Uterus (tissue), 2 donors: ENCODE measurements at regions not wholly inside any gene's neighbourhood (a gene's known extent, or its start where the extent isn't known, plus 50 kb on each side); places are given as distances from the start of the nearest gene placed in this dataset.

Experiments used
- CTCF ChIP-seq, 4 experiments: fragments of 200-600 bp in 2 of 4; fragments of 450-650 bp in 2 of 4; sonication (generic) in 2 of 4; IDR thresholded peaks; one replicate each; pipeline ENCODE4 v1.5.1; 2016 to 2019; ENCODE audit warnings: antibody characterized with exemption in 4 of 4, mild to moderate bottlenecking in 2 of 4, moderate library complexity in 1 of 4
- POLR2A ChIP-seq, 2 donors: fragments of 450-650 bp; IDR thresholded peaks; one replicate each; pipeline ENCODE4 v1.6.1; 2016; ENCODE audit warnings: antibody characterized with exemption in 2 of 2, mild to moderate bottlenecking in 1 of 2, moderate library complexity in 1 of 2

DNA sequence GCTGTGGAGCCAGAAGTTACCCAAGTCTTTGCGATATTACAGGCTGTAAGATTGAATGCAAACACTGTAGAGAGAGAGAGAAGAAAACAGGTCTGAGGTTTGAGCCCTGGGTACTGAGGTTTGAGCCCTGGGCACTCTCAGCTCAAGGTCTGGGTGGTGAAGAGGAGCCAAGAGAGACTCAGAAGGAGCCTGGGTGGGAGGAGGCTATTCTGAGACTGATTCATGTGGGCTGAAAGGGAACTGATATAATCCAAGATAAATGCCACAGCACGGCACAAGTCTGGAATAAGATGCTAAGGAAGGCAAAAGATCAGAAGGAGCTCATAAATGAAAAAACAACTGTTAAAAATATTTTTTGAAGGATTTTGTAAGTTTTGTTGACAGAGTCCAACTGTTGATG, 407.6 kb upstream of the HS6ST1 start:
- no peak for TF ChIP-seq CTCF (IDR thresholded peaks at IDR 0.05)
- no peak for TF ChIP-seq POLR2A (IDR thresholded peaks at IDR 0.05)
